ENCODE measurements at regions not wholly inside any gene's neighbourhood (a gene's known extent, or its start where the extent isn't known, plus 50 kb on each side); places are given as distances from the start of the nearest gene placed in this dataset.

DNA sequence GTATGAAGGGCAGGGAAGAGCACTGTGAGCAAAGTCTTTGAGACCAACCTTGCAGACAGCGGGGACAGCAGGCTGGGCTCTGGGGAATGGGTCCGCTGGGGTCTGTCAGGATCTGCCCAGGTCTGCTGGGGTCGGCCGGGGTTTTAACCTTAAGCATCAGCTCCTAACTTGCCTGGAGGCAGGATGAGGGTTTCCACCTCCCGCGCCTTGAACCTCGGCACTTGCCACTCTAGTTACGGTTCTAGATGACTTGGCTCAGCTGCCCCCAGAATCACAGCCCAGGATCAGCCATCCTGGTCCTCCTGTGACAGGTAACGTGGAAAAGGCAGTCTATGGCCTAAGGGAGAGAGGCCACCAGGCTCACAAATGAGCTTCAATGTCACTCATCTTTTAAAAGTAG, 50.4 kb upstream of the CACUL1 start:
- TF ChIP-seq, protein P1, sequence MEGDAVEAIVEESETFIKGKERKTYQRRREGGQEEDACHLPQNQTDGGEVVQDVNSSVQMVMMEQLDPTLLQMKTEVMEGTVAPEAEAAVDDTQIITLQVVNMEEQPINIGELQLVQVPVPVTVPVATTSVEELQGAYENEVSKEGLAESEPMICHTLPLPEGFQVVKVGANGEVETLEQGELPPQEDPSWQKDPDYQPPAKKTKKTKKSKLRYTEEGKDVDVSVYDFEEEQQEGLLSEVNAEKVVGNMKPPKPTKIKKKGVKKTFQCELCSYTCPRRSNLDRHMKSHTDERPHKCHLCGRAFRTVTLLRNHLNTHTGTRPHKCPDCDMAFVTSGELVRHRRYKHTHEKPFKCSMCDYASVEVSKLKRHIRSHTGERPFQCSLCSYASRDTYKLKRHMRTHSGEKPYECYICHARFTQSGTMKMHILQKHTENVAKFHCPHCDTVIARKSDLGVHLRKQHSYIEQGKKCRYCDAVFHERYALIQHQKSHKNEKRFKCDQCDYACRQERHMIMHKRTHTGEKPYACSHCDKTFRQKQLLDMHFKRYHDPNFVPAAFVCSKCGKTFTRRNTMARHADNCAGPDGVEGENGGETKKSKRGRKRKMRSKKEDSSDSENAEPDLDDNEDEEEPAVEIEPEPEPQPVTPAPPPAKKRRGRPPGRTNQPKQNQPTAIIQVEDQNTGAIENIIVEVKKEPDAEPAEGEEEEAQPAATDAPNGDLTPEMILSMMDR (IDR thresholded peaks at IDR 0.05; ENCODE audit: low read depth, low read length, missing control alignments), result no peak
- in situ Hi-C loops (cut with HindIII; ENCODE audit: low sequenced_read_pairs), result no loop called here
- no peak for DNase-seq (ENCODE audit: low read depth)
- no peak overlapping the region for H3K4me3 ChIP-seq (ENCODE audit: low read depth, low read length)

DNA sequence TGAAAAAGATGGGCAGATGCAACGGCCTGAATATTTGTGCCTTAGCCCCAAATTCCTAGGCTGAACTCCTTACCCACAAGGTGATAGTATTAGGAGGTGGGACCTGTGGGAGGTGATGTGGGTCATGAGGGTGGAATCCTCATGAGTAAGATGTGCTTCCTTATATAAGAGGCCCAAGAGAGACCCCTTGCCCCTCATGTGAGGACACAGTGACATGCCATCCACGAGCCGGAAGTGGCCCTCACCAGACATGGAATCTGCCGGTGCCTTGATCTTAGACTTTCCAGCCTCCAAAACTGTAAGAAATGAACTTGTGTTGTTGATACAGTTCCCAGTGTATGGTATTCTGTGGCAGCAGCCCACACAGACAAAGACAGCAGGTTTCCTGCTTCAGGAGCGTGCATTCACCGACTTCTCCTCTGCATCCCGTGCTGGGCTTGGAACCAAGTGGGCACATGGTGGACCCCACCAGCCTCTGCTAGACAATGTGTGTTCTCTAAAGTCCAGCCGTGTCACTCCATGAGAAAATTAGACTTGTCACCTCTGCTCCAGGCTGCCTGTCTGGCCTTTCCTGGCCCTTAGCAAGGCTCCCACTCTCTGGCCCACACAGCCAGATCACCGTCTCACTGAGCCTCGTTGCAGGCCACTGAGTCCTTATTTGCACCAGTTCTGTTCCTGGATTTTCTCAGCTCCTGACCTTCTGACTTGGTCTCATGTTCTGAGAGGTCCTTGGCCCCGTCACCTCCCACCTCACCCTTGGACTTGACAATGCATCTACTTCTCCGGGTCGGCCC, 52.9 kb upstream of the CACUL1 start:
- no peak overlapping the region for H3K4me3 ChIP-seq (ENCODE audit: low read depth, low read length)
- in situ Hi-C loops (cut with HindIII; ENCODE audit: low sequenced_read_pairs), result no loop called here
- DNase-seq (ENCODE audit: low read depth), result no peak
- TF ChIP-seq, protein P1 (IDR thresholded peaks at IDR 0.05; ENCODE audit: low read depth, low read length, missing control alignments), result no peak

DNA sequence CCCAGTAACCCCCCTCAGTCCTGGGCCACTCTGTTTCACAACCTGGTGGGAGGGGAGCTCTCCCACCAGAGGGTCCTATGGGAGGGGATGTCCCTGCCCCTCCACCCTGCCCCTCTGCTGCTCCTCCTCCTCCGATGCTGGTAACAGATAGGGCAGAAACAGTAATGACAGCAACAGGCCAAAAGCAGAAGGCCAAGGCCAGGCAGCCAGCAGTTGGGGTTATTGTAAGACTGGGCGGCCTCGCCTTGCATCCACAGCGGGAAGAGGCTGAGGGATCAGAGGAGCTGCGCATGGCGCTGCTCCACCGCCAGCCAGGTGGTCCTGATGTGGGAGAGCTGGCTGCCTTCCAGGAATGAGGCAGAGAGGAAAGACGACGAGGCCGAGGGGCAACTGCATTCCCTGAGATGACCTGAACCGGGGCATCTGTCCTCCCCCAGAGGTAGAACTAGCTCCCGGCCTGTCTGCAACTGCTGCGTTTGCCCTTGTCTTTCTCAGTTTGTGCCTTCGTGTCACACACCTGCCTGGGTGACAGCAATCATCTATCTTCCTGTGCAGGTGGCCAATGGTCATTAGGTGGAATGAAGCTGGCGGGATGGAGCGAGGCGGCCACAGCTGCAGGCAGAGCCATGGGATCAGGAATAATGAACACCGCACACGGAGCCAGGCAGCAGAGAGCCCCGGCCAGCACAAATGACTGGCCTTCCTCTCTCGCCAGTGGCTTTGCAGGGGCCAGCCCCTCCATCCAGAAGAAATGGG, 54.0 kb upstream of the CACUL1 start:
- H3K4me3 ChIP-seq (ENCODE audit: low read depth, low read length), result no peak overlapping the region
- TF ChIP-seq, protein P1 (IDR thresholded peaks at IDR 0.05; ENCODE audit: low read depth, low read length, missing control alignments), result no peak
- no peak for DNase-seq (ENCODE audit: low read depth)
- in situ Hi-C loops (cut with HindIII; ENCODE audit: low sequenced_read_pairs), result no loop called here

DNA sequence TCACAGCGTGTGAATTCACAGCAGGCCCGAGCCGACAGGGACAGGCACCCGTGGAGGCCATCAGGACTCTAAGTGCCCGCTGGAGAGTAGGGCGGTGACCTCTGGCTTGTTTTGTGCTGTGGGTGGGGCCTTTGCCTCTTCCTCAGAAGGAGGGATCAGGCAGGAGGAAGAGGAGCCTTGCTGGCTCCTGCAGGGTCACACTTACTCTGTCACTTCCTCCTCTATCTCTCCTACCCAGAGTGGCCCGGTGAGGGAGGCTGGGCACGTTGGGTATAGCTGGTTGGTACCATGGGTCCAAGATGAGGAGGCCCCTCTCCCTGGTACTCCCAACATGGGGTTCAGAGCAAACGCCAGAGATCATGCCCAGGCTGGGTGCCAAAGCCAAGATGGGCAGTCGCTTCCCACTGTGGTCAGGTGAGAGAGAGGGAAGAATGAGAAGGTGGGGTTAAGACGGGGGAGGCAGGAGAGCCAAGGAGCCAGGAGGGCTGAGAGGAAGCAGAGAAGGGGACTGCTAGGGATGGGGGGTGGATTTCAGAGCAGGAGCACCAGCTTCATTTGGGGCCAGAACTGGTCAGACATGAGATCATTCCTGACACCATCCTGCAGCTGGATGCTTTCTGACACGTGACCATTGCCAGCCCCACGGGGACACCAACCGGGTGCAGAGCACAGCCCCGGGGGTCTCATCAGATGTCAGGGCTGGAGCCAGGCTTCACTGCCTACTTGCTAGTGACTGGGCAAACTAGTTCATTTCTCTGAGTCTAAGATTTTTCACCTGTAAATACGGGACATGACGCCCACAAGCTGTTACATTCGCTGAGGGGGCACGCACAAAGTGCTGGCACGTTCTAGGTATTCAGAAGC, 54.8 kb upstream of the CACUL1 start:
- TF ChIP-seq, protein P1 (IDR thresholded peaks at IDR 0.05; ENCODE audit: low read depth, low read length, missing control alignments), result no peak
- DNase-seq (ENCODE audit: low read depth), result no peak
- in situ Hi-C loops (cut with HindIII; ENCODE audit: low sequenced_read_pairs), result no loop called here
- H3K4me3 ChIP-seq (ENCODE audit: low read depth, low read length), result no peak overlapping the region

DNA sequence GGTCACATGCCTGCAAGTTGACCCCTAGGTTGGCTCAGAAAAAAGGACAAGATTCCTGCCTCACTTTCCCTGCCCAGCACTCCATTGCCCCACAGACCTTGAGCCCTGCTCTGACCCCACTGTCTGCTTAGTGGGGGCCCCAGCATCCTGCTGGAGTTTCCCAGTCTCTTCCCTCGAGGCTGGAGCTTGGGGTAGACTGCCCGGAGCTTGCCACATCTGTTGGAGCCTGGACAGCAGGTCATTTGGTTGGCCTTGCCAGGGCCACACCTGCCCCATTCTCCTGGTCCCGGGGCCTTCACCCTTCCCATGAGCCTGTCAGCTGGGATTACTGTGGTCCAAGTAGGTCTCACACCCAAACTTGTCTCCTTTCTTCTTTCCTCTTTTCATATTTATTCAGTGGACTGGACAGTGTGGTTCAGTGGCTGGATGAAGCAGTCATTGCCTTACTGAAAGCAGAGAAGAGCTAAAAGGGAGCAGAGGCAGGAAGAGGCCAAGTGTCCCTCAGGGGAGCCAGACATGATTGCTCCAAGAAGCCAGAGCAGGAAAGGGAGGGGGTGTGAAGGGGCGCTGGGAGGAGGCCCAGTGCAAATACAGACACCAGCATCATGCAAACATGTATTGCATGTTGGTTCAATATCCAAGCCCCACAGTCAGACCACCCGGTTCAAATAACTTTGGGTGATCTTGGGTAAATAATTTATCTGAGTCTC, 56.2 kb upstream of the CACUL1 start:
- TF ChIP-seq, protein P1 (IDR thresholded peaks at IDR 0.05; ENCODE audit: low read depth, low read length, missing control alignments), result no peak
- no peak for DNase-seq (ENCODE audit: low read depth)
- in situ Hi-C loops (cut with HindIII; ENCODE audit: low sequenced_read_pairs), result no loop called here
- H3K4me3 ChIP-seq (ENCODE audit: low read depth, low read length), result no peak overlapping the region

All from astrocyte of the cerebellum (primary cell).